K562 (cell line): ENCODE measurements at regions not wholly inside any gene's neighbourhood (a gene's known extent, or its start where the extent isn't known, plus 50 kb on each side); places are given as distances from the start of the nearest gene placed in this dataset.

Experiments
- NCOR1 ChIP-seq: fragments of 450-650 bp; IDR thresholded peaks from 2 replicates; pipeline ENCODE4 v1.6.1; 2016; ENCODE audit warnings: mild to moderate bottlenecking, moderate library complexity
- POLR3G ChIP-seq: IDR thresholded peaks from 2 replicates; pipeline ENCODE4 v1.6.1; 2011; ENCODE audit not compliant: insufficient read length, insufficient replicate concordance; ENCODE audit errors: extremely low read depth
- REST ChIP-seq, 2 experiments: fragments of 450-650 bp; formaldehyde crosslinking in 1 of 2; IDR thresholded peaks; 2 replicates each; pipeline versions ENCODE4 v1.4.0 to v1.6.1; 2014 to 2020; ENCODE audit warnings: mild to moderate bottlenecking in 2 of 2, borderline replicate concordance in 1 of 2, low read depth in 1 of 2
- SMAD1 ChIP-seq: fragments of 150-350 bp; IDR thresholded peaks from 2 replicates; pipeline ENCODE4 v1.6.1; 2014; ENCODE audit warnings: low read length, low read depth; ENCODE audit not compliant: partially characterized antibody
- TFAP4 ChIP-seq: sonication (generic); formaldehyde crosslinking; IDR thresholded peaks from 2 replicates; pipeline ENCODE4 v1.8.0; 2022; ENCODE audit warnings: missing genetic modification reagents, mild to moderate bottlenecking, moderate library complexity, borderline replicate concordance
- ZBTB7A ChIP-seq: IDR thresholded peaks from 2 replicates; pipeline ENCODE4 v1.6.1; 2011; ENCODE audit warnings: low read depth, mild to moderate bottlenecking, low read length, moderate library complexity, borderline replicate concordance; ENCODE audit not compliant: control insufficient read depth

GRCh38 chr1:29669912-29670311, 433.6 kb downstream of the PTPRU start (continued):
- no peak for TF ChIP-seq REST (IDR thresholded peaks at IDR 0.05; ENCODE audit: borderline replicate concordance)
- no peak for TF ChIP-seq REST (CRISPR knock-in tag; IDR thresholded peaks at IDR 0.05; ENCODE audit: low read depth)
- TF ChIP-seq POLR3G: no peak
- no peak for TF ChIP-seq ZBTB7A
- TF ChIP-seq SMAD1: no peak
- no peak for TF ChIP-seq TFAP4 (CRISPR knock-in tag)
- TF ChIP-seq NCOR1: no peak
